H9 (cell line): ENCODE measurements at regions not wholly inside any gene's neighbourhood (a gene's known extent, or its start where the extent isn't known, plus 50 kb on each side); places are given as distances from the start of the nearest gene placed in this dataset.

Experiments used
- DNase-seq: peaks from one replicate; pipeline ENCODE4 v3.0.0-alpha.2; 2017
- H2AFZ ChIP-seq: one replicate; pipeline ENCODE4 v1.6.1; 2013; ENCODE audit warnings: mild to moderate bottlenecking, low read length, control low read depth, moderate library complexity
- H2AK5ac ChIP-seq: 2 replicates; pipeline ENCODE4 v1.6.1; 2013; ENCODE audit warnings: low read length, control low read depth, mixed read lengths; ENCODE audit not compliant: insufficient read length
- H2BK120ac ChIP-seq: one replicate; pipeline ENCODE4 v1.6.1; 2013; ENCODE audit warnings: low read depth, mild to moderate bottlenecking, low read length, control low read depth, inconsistent platforms; ENCODE audit not compliant: poor library complexity, severe bottlenecking
- H2BK12ac ChIP-seq: 2 replicates; pipeline ENCODE4 v1.6.1; 2013; ENCODE audit warnings: low read length, control low read depth, mixed read lengths, low read depth; ENCODE audit not compliant: insufficient read length
- H2BK15ac ChIP-seq: 2 replicates; pipeline ENCODE4 v1.6.1; 2013; ENCODE audit warnings: low read depth, low read length, control low read depth
- H2BK20ac ChIP-seq: one replicate; pipeline ENCODE4 v1.6.1; 2013; ENCODE audit warnings: low read depth, mild to moderate bottlenecking, low read length, control low read depth, inconsistent platforms; ENCODE audit not compliant: poor library complexity, severe bottlenecking
- H2BK5ac ChIP-seq: 2 replicates; pipeline ENCODE4 v1.6.1; 2013; ENCODE audit warnings: low read length, control low read depth, mixed read lengths; ENCODE audit not compliant: insufficient read length
- H3K14ac ChIP-seq: 2 replicates; pipeline ENCODE4 v1.6.1; 2013; ENCODE audit warnings: low read length, control low read depth; ENCODE audit not compliant: insufficient read depth
- H3K18ac ChIP-seq: 2 replicates; pipeline ENCODE4 v1.6.1; 2013; ENCODE audit warnings: low read depth, mild to moderate bottlenecking, mixed read lengths, low read length, control low read depth; ENCODE audit not compliant: insufficient read length
- H3K23ac ChIP-seq: 2 replicates; pipeline ENCODE4 v1.6.1; 2013; ENCODE audit warnings: low read length, control low read depth, mixed read lengths, low read depth; ENCODE audit not compliant: insufficient read length
- H3K23me2 ChIP-seq: 2 replicates; pipeline ENCODE4 v1.6.1; 2013; ENCODE audit warnings: low read depth, mild to moderate bottlenecking, mixed read lengths, low read length, control low read depth; ENCODE audit not compliant: insufficient read length, poor library complexity, severe bottlenecking
- H3K27ac ChIP-seq: 2 replicates; pipeline ENCODE4 v1.5.1; 2013; ENCODE audit warnings: low read length, control low read depth, mixed read lengths, low read depth; ENCODE audit not compliant: insufficient read length
- H3K27me3 ChIP-seq: 2 replicates; pipeline ENCODE4 v1.6.1; 2013; ENCODE audit warnings: low read length, control low read depth, inconsistent platforms; ENCODE audit not compliant: insufficient read depth
- H3K4ac ChIP-seq: 2 replicates; pipeline ENCODE4 v1.6.1; 2013; ENCODE audit warnings: low read depth, mild to moderate bottlenecking, control low read depth, inconsistent platforms, low read length, moderate library complexity
- H3K4me1 ChIP-seq: 2 replicates; pipeline ENCODE4 v1.6.1; 2013; ENCODE audit warnings: low read length, control low read depth, inconsistent platforms; ENCODE audit not compliant: insufficient read depth
- H3K4me2 ChIP-seq: 2 replicates; pipeline ENCODE4 v1.6.1; 2013; ENCODE audit warnings: low read length, control low read depth, mixed read lengths; ENCODE audit not compliant: insufficient read length, insufficient read depth
- H3K56ac ChIP-seq: 2 replicates; pipeline ENCODE4 v1.6.1; 2013; ENCODE audit warnings: low read depth, mild to moderate bottlenecking, mixed read lengths, low read length, control low read depth; ENCODE audit not compliant: insufficient read length
- H3K79me1 ChIP-seq: 2 replicates; pipeline ENCODE4 v1.6.1; 2013; ENCODE audit warnings: low read depth, mild to moderate bottlenecking, moderate library complexity, low read length, control low read depth, inconsistent platforms; ENCODE audit not compliant: insufficient read depth, poor library complexity, severe bottlenecking
- H3K79me2 ChIP-seq: 2 replicates; pipeline ENCODE4 v1.6.1; 2013; ENCODE audit warnings: low read length, control low read depth, inconsistent platforms; ENCODE audit not compliant: insufficient read depth
- H3K9ac ChIP-seq: 2 replicates; pipeline ENCODE4 v1.6.1; 2013; ENCODE audit warnings: low read length, control low read depth, mixed read lengths; ENCODE audit not compliant: insufficient read length; ENCODE audit errors: extremely low read depth
- H3K9me3 ChIP-seq: one replicate; pipeline ENCODE4 v1.6.1; 2013; ENCODE audit warnings: low read depth, low read length, inconsistent platforms; ENCODE audit not compliant: control insufficient read depth
- H3T11ph ChIP-seq: one replicate; pipeline ENCODE4 v1.6.1; 2013; ENCODE audit warnings: mild to moderate bottlenecking, low read length, control low read depth, inconsistent platforms
- H4K20me1 ChIP-seq: one replicate; pipeline ENCODE4 v1.6.1; 2013; ENCODE audit not compliant: control insufficient read depth, insufficient read length, insufficient read depth
- H4K5ac ChIP-seq: 2 replicates; pipeline ENCODE4 v1.6.1; 2013; ENCODE audit warnings: low read depth, mild to moderate bottlenecking, mixed read lengths, low read length, control low read depth; ENCODE audit not compliant: insufficient read length
- H4K8ac ChIP-seq: replicated peaks from 2 replicates; pipeline ENCODE4 v1.6.1; 2013; ENCODE audit warnings: low read length, control low read depth, mixed read lengths, low read depth; ENCODE audit not compliant: insufficient read length
- H4K91ac ChIP-seq: 2 replicates; pipeline ENCODE4 v1.6.1; 2013; ENCODE audit warnings: low read depth, mild to moderate bottlenecking, moderate library complexity, mixed read lengths, low read length, control low read depth; ENCODE audit not compliant: insufficient read length
- H3K27ac Mint-ChIP-seq, 3 experiments: 2 replicates in 2 of 3; 3 replicates in 1 of 3; pipeline ENCODE4 v1.8.0; 2020 to 2021; ENCODE audit warnings: mixed read lengths in 3 of 3, mild to moderate bottlenecking in 1 of 3, moderate library complexity in 1 of 3
- H3K27me3 Mint-ChIP-seq: 2 replicates; pipeline ENCODE4 v1.8.0; 2021; ENCODE audit warnings: low read depth, mild to moderate bottlenecking, moderate library complexity, mixed read lengths
- H3K36me3 Mint-ChIP-seq, 3 experiments: 2 replicates in 2 of 3; 3 replicates in 1 of 3; pipeline ENCODE4 v1.8.0; 2020 to 2021; ENCODE audit warnings: low read depth in 3 of 3, mixed read lengths in 3 of 3; ENCODE audit not compliant: insufficient read depth in 1 of 3
- H3K4me1 Mint-ChIP-seq, 2 experiments: 2 replicates each; pipeline ENCODE4 v1.8.0; 2020; ENCODE audit warnings: mixed read lengths in 2 of 2
- H3K4me3 Mint-ChIP-seq, 2 experiments: 2 replicates in 1 of 2; 3 replicates in 1 of 2; pipeline ENCODE4 v1.8.0; 2020 to 2021; ENCODE audit warnings: mild to moderate bottlenecking in 2 of 2, mixed read lengths in 2 of 2, moderate library complexity in 1 of 2
- H3K9me3 Mint-ChIP-seq, 2 experiments: 2 replicates in 1 of 2; 3 replicates in 1 of 2; pipeline ENCODE4 v1.8.0; 2020; ENCODE audit warnings: mild to moderate bottlenecking in 2 of 2, mixed read lengths in 2 of 2, moderate library complexity in 1 of 2
- CTCF ChIP-seq: fragments of 200-600 bp; sonication (generic); conservative IDR thresholded peaks from 3 replicates; pipeline ENCODE4 v1.8.0; 2021; ENCODE audit warnings: antibody characterized with exemption, mild to moderate bottlenecking
- WGBS: extraction: QIAGEN DNeasy Blood & Tissue Kit; methylation state at CpG from one replicate; pipeline ENCODE4 v1.1.7; 2013; ENCODE audit warnings: missing lambda C conversion rate, low lambda C conversion rate, mixed read lengths; ENCODE audit not compliant: insufficient read length; ENCODE audit errors: extremely low coverage; 5-methylcytosine and 5-hydroxymethylcytosine counted together

- Histone ChIP-seq H3K23me2 (no peaks in the 10 kb centered on the region), H2BK5ac (no peak overlapping the region), H3K79me1 (no peaks in the 10 kb centered on the region), H3K14ac (no peak overlapping the region), H2BK120ac (no peak overlapping the region), H4K5ac (no peak overlapping the region), H2BK12ac (no peak overlapping the region), H3K4ac (no peak overlapping the region), H3K27ac (no peak overlapping the region), H2AK5ac (no peak overlapping the region), H4K20me1 (no peaks in the 10 kb centered on the region), H3T11ph (no peak overlapping the region), H3K4me1 (peaks cover 7% of the 10 kb centered on the region; the same call in 1 of the 2 replicates), H3K56ac (no peak overlapping the region), H4K8ac (no peak overlapping the region), H3K9ac (no peak overlapping the region), H2AFZ (no peak overlapping the region), H2BK20ac (no peak overlapping the region), H3K9me3 (peaks cover 8% of the 10 kb centered on the region), H3K23ac (no peak overlapping the region), H2BK15ac (no peak overlapping the region), H3K4me2 (no peak overlapping the region), H3K27me3 (no peaks in the 10 kb centered on the region), H3K79me2 (no peaks in the 10 kb centered on the region), H3K18ac (no peak overlapping the region), H4K91ac (no peak overlapping the region)
- peaks cover 14 to 16% of the 10 kb centered on the region in 2 experiments for H3K4me1 Mint-ChIP-seq
- DNase-seq: no peak
- no peak overlapping the region for H3K27ac Mint-ChIP-seq
- peaks cover 8 to 24% (median 12%) of the 10 kb centered on the region in 3 experiments; a peak in 6 of 7 replicates for H3K36me3 Mint-ChIP-seq
- no CpG with 5 or more reads among the region's 4 CpGs for WGBS
- peaks cover 11 to 20% of the 10 kb centered on the region in 2 experiments for H3K9me3 Mint-ChIP-seq
- TF ChIP-seq CTCF: no peak
- H3K4me3 Mint-ChIP-seq: no peak overlapping the region
- H3K27me3 Mint-ChIP-seq: peaks cover 2% of the 10 kb centered on the region; the same call in 1 of the 2 replicates
Measured at GRCh38 chr16:51596247-51596646, 445.2 kb upstream of the SALL1 start.
